PC-9 (cell line): ENCODE measurements at regions not wholly inside any gene's neighbourhood (a gene's known extent, or its start where the extent isn't known, plus 50 kb on each side); places are given as distances from the start of the nearest gene placed in this dataset.

Experiments used
- CTCF ChIP-seq: fragments of 200-600 bp; sonication (generic); conservative IDR thresholded peaks from 2 replicates; pipeline ENCODE4 v1.6.1; 2017; ENCODE audit warnings: mixed run types, antibody characterized with exemption, mild to moderate bottlenecking, moderate library complexity
- EZH2 ChIP-seq: fragments of 200-600 bp; sonication (generic); IDR thresholded peaks from 2 replicates; pipeline ENCODE4 v1.8.0; 2017; ENCODE audit warnings: antibody characterized with exemption, low read depth

GRCh38 chr3:164620956-164621355, 457.3 kb downstream of the SI start:
- TF ChIP-seq EZH2 (no peak), CTCF (no peak)
